Prostate gland (tissue), 2 donors: ENCODE measurements at regions not wholly inside any gene's neighbourhood (a gene's known extent, or its start where the extent isn't known, plus 50 kb on each side); places are given as distances from the start of the nearest gene placed in this dataset.

ENCODE experiments used
- DNase-seq: peaks from one replicate; pipeline ENCODE4 v3.0.0-alpha.2; 2019; ENCODE audit warnings: low spot score
- H3K27ac ChIP-seq, 2 donors: fragments of 200-600 bp; sonication (generic); 2 replicates each; pipeline ENCODE4 v1.5.1; 2017 to 2019
- H3K27me3 ChIP-seq: fragments of 200-600 bp; sonication (generic); replicated peaks from 2 replicates; pipeline ENCODE4 v1.5.1; 2019; ENCODE audit not compliant: insufficient read depth
- H3K36me3 ChIP-seq, 2 donors: fragments of 200-600 bp; sonication (generic); 1 replicate in 1 of 2; 2 replicates in 1 of 2; pipeline versions ENCODE4 v1.5.1 to v1.8.1; 2017 to 2019
- H3K4me1 ChIP-seq: fragments of 200-600 bp; sonication (generic); replicated peaks from 2 replicates; pipeline ENCODE4 v1.5.1; 2019
- H3K4me3 ChIP-seq, 2 donors: fragments of 200-600 bp; sonication (generic); 2 replicates each; pipeline ENCODE4 v1.5.1; 2017 to 2019
- H3K9me3 ChIP-seq: fragments of 200-600 bp; sonication (generic); 2 replicates; pipeline ENCODE4 v1.5.1; 2017
- POLR2A ChIP-seq: fragments of 450-650 bp; IDR thresholded peaks from one replicate; pipeline ENCODE4 v1.6.1; 2016; ENCODE audit warnings: antibody characterized with exemption, mild to moderate bottlenecking
- POLR2AphosphoS5 ChIP-seq: sonication (generic); formaldehyde crosslinking; IDR thresholded peaks from one replicate; pipeline ENCODE4 v1.6.1; 2017; ENCODE audit warnings: antibody characterized with exemption
- WGBS: methylation state at CpG from one replicate; pipeline ENCODE4 v1.1.5; 2018; 5-methylcytosine and 5-hydroxymethylcytosine counted together
- intact Hi-C: fragments of 100-400 bp; cut with DNase I; formaldehyde crosslinking; loops from one replicate; pipeline ENCODE4 v1.14.2; 2022
- TF ChIP-seq, protein P1 (sequence below), 4 experiments: fragments of 200-600 bp in 2 of 4; fragments of 450-650 bp in 2 of 4; sonication (generic) in 2 of 4; IDR thresholded peaks; 1 replicate in 3 of 4; 2 replicates in 1 of 4; pipeline ENCODE4 v1.5.1; 2016 to 2019; ENCODE audit warnings: antibody characterized with exemption in 4 of 4, mild to moderate bottlenecking in 2 of 4, moderate library complexity in 2 of 4

DNA sequence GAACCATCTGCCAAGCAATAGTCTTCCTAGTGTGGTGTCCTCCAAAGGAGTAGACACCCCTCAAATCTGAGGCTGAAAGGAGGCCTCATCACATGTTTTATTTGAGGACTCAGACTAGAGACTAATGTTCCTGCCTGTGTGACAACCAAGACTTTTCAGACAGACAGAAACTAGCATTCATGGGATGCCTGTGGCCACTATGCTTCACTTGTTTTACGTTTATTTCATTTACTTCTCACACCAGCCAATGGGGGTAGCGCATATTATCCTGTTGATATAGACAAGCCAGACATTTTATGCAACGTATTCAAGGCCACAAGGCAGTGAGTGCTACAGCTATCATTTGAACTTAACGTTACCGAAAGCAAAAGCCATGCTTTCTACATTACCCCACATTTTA lies 391.7 kb upstream of the HTR2A start:
- intact Hi-C loops, result no loop called here
- TF ChIP-seq POLR2AphosphoS5 (no peak), POLR2A (no peak)
- TF ChIP-seq, protein P1, sequence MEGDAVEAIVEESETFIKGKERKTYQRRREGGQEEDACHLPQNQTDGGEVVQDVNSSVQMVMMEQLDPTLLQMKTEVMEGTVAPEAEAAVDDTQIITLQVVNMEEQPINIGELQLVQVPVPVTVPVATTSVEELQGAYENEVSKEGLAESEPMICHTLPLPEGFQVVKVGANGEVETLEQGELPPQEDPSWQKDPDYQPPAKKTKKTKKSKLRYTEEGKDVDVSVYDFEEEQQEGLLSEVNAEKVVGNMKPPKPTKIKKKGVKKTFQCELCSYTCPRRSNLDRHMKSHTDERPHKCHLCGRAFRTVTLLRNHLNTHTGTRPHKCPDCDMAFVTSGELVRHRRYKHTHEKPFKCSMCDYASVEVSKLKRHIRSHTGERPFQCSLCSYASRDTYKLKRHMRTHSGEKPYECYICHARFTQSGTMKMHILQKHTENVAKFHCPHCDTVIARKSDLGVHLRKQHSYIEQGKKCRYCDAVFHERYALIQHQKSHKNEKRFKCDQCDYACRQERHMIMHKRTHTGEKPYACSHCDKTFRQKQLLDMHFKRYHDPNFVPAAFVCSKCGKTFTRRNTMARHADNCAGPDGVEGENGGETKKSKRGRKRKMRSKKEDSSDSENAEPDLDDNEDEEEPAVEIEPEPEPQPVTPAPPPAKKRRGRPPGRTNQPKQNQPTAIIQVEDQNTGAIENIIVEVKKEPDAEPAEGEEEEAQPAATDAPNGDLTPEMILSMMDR (IDR thresholded peaks at IDR 0.05), result no peak
- Histone ChIP-seq H3K9me3 (no peaks in the 10 kb centered on the region), H3K27ac (no peak overlapping the region), H3K4me3 (no peak overlapping the region), H3K27me3 (no peaks in the 10 kb centered on the region), H3K36me3 (no peaks in the 10 kb centered on the region), H3K4me1 (no peaks in the 10 kb centered on the region)
- 77% methylated on average over 5 of the region's 5 CpGs for WGBS
- DNase-seq, result no peak

DNA sequence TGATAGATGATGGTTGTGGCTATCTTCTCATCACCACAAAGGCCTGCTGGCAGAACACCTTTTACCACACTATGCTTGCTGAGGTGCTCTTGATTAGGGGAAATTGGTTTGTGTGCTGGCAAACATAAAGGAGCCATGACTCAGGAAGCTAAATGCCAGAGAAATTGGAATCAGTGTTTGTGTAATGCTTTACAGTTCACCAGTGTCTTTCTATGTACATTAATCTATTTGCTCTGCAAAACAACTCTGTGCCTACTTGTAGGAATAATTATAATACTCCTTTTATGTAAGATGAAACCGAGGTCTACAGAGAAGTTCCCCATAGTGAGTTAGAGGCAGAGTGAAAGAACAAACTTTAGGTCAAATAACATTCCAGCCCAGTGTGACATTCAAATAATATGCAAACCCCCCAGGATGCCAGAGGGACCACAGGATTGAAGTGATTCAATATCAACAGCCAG lies 390.5 kb upstream of the HTR2A start:
- no peak for TF ChIP-seq POLR2A
- TF ChIP-seq, protein P1 (IDR thresholded peaks at IDR 0.05), result no peak
- no peak for TF ChIP-seq POLR2AphosphoS5
- DNase-seq, result no peak
- Histone ChIP-seq H3K9me3 (no peaks in the 10 kb centered on the region), H3K4me3 (no peak overlapping the region), H3K4me1 (no peaks in the 10 kb centered on the region), H3K27ac (no peak overlapping the region), H3K27me3 (no peaks in the 10 kb centered on the region), H3K36me3 (no peaks in the 10 kb centered on the region)
- WGBS, result 50% methylated on average over 1 of the region's 1 CpG
- intact Hi-C loops, result no loop called here

GRCh38 chr13:47281991-47282390 lies 385.1 kb upstream of the HTR2A start:
- H3K27me3 ChIP-seq, result no peaks in the 10 kb centered on the region
- no peaks in the 10 kb centered on the region for H3K36me3 ChIP-seq
- TF ChIP-seq POLR2AphosphoS5 (no peak), POLR2A (no peak)
- TF ChIP-seq, protein P1 (IDR thresholded peaks at IDR 0.05), result no peak
- H3K9me3 ChIP-seq, result no peaks in the 10 kb centered on the region
- no peak overlapping the region for H3K4me3 ChIP-seq
- intact Hi-C loops, result no loop called here
- DNase-seq, result no peak
- no peaks in the 10 kb centered on the region for H3K4me1 ChIP-seq
- no peak overlapping the region for H3K27ac ChIP-seq
- 97% methylated on average over 2 of the region's 2 CpGs for WGBS

GRCh38 chr13:47279920-47280319 lies 383.1 kb upstream of the HTR2A start:
- WGBS, result 58% methylated on average over 1 of the region's 1 CpG
- TF ChIP-seq POLR2AphosphoS5 (no peak), POLR2A (no peak)
- TF ChIP-seq, protein P1 (IDR thresholded peaks at IDR 0.05), result no peak

GRCh38 chr13:47277774-47278173 lies 380.9 kb upstream of the HTR2A start:
- TF ChIP-seq POLR2A (no peak), POLR2AphosphoS5 (no peak)
- TF ChIP-seq, protein P1 (IDR thresholded peaks at IDR 0.05), result no peak
- intact Hi-C loops, result no loop called here
- Histone ChIP-seq H3K4me3 (no peak overlapping the region), H3K36me3 (no peaks in the 10 kb centered on the region), H3K9me3 (no peaks in the 10 kb centered on the region), H3K27me3 (no peaks in the 10 kb centered on the region), H3K27ac (no peak overlapping the region), H3K4me1 (no peaks in the 10 kb centered on the region)
- DNase-seq, result no peak
- 100% methylated on average over 1 of the region's 1 CpG for WGBS

More at GRCh38 chr13:47279920-47280319, 383.1 kb upstream of the HTR2A start:
- intact Hi-C loops, result no loop called here
- no peak overlapping the region for H3K27ac ChIP-seq
- DNase-seq, result no peak
- no peaks in the 10 kb centered on the region for H3K27me3 ChIP-seq
- H3K9me3 ChIP-seq, result no peaks in the 10 kb centered on the region
- no peaks in the 10 kb centered on the region for H3K4me1 ChIP-seq
- H3K4me3 ChIP-seq, result no peak overlapping the region
- no peaks in the 10 kb centered on the region for H3K36me3 ChIP-seq
